ENCODE measurements at regions not wholly inside any gene's neighbourhood (a gene's known extent, or its start where the extent isn't known, plus 50 kb on each side); places are given as distances from the start of the nearest gene placed in this dataset.

GRCh38 chr1:55707196-55707595, 492.0 kb upstream of the USP24 start:
- peaks cover 5% of the 10 kb centered on the region for H3K27me3 Mint-ChIP-seq (ENCODE audit: unreplicated experiment)
- H3K4me3 Mint-ChIP-seq (ENCODE audit: unreplicated experiment) = no peak overlapping the region
- H3K36me3 Mint-ChIP-seq (ENCODE audit: low read depth, unreplicated experiment) = no peaks in the 10 kb centered on the region
- no peak for DNase-seq (ENCODE audit: low spot score)
- H3K27ac Mint-ChIP-seq (ENCODE audit: unreplicated experiment) = no peak overlapping the region
- no peaks in the 10 kb centered on the region for H3K4me1 Mint-ChIP-seq (ENCODE audit: unreplicated experiment)
- no peaks in the 10 kb centered on the region for H3K9me3 Mint-ChIP-seq (ENCODE audit: unreplicated experiment)
- TF ChIP-seq, protein P1, sequence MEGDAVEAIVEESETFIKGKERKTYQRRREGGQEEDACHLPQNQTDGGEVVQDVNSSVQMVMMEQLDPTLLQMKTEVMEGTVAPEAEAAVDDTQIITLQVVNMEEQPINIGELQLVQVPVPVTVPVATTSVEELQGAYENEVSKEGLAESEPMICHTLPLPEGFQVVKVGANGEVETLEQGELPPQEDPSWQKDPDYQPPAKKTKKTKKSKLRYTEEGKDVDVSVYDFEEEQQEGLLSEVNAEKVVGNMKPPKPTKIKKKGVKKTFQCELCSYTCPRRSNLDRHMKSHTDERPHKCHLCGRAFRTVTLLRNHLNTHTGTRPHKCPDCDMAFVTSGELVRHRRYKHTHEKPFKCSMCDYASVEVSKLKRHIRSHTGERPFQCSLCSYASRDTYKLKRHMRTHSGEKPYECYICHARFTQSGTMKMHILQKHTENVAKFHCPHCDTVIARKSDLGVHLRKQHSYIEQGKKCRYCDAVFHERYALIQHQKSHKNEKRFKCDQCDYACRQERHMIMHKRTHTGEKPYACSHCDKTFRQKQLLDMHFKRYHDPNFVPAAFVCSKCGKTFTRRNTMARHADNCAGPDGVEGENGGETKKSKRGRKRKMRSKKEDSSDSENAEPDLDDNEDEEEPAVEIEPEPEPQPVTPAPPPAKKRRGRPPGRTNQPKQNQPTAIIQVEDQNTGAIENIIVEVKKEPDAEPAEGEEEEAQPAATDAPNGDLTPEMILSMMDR (IDR thresholded peaks at IDR 0.05; ENCODE audit: unreplicated experiment) = no peak

DNA sequence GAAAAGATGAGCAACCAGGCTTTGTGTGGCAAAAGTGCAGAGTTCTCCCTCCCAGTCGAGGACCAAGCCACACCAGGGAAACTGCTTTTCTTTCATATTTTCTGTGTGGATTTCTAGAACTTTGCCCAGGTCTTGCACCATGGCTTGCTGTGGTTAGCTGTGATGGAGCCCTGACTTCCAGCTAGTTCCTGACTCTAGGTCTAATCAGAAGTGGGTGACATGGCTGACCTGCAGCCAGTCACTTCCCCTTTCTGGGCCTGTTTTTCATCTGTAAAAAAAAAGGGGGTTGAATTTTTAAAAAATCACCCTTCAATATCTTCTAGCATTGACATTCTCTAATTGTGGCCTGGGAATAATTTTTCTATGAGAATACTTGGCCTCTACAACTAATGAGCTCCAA, 491.2 kb upstream of the USP24 start:
- Mint-ChIP-seq H3K4me3 (ENCODE audit: unreplicated experiment) (no peak overlapping the region), H3K36me3 (ENCODE audit: low read depth, unreplicated experiment) (no peaks in the 10 kb centered on the region), H3K9me3 (ENCODE audit: unreplicated experiment) (no peaks in the 10 kb centered on the region), H3K27me3 (ENCODE audit: unreplicated experiment) (peaks cover 2% of the 10 kb centered on the region), H3K4me1 (ENCODE audit: unreplicated experiment) (no peaks in the 10 kb centered on the region), H3K27ac (ENCODE audit: unreplicated experiment) (no peak overlapping the region)
- TF ChIP-seq, protein P1 (IDR thresholded peaks at IDR 0.05; ENCODE audit: unreplicated experiment) = no peak
- DNase-seq (ENCODE audit: low spot score) = no peak

- Mint-ChIP-seq H3K27me3 (ENCODE audit: unreplicated experiment) (peaks cover 2% of the 10 kb centered on the region), H3K36me3 (ENCODE audit: low read depth, unreplicated experiment) (no peaks in the 10 kb centered on the region), H3K4me1 (ENCODE audit: unreplicated experiment) (no peaks in the 10 kb centered on the region), H3K9me3 (ENCODE audit: unreplicated experiment) (no peaks in the 10 kb centered on the region), H3K27ac (ENCODE audit: unreplicated experiment) (no peak overlapping the region), H3K4me3 (ENCODE audit: unreplicated experiment) (no peak overlapping the region)
- TF ChIP-seq, protein P1 (IDR thresholded peaks at IDR 0.05; ENCODE audit: unreplicated experiment) = no peak
- DNase-seq (ENCODE audit: low spot score) = no peak
Measured at GRCh38 chr1:55703726-55704363, 488.7 kb upstream of the USP24 start.

DNA sequence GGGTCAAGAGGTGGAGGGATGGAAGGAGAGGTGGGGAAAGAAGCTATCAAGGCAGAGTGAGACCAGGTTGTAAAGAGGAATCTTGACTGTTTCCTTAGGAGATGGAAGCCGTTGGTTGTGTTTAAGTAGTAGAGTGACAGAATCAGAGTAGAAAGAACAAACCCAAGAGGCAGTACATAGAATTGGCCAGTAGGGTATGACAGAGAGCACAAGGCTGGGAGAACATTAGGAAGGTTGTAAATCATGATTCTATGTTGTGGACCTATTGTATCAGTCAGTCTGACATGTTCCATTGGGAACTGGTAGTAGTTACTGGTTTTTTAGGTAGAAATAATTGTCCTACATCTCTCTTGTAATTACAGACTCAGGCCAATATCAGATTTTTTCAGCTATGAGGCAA, 486.9 kb upstream of the USP24 start:
- Mint-ChIP-seq H3K27ac (ENCODE audit: unreplicated experiment) (no peak overlapping the region), H3K9me3 (ENCODE audit: unreplicated experiment) (no peaks in the 10 kb centered on the region), H3K4me1 (ENCODE audit: unreplicated experiment) (no peaks in the 10 kb centered on the region), H3K4me3 (ENCODE audit: unreplicated experiment) (no peak overlapping the region), H3K36me3 (ENCODE audit: low read depth, unreplicated experiment) (no peaks in the 10 kb centered on the region), H3K27me3 (ENCODE audit: unreplicated experiment) (peaks cover 2% of the 10 kb centered on the region)
- DNase-seq (ENCODE audit: low spot score) = peak; percentile 46
- TF ChIP-seq, protein P1 (IDR thresholded peaks at IDR 0.05; ENCODE audit: unreplicated experiment) = peak; percentile 71

- peaks cover 2% of the 10 kb centered on the region for H3K27me3 Mint-ChIP-seq (ENCODE audit: unreplicated experiment)
- no peak for DNase-seq (ENCODE audit: low spot score)
- H3K36me3 Mint-ChIP-seq (ENCODE audit: low read depth, unreplicated experiment) = no peaks in the 10 kb centered on the region
- H3K4me3 Mint-ChIP-seq (ENCODE audit: unreplicated experiment) = no peak overlapping the region
- TF ChIP-seq, protein P1 (IDR thresholded peaks at IDR 0.05; ENCODE audit: unreplicated experiment) = no peak
- no peak overlapping the region for H3K27ac Mint-ChIP-seq (ENCODE audit: unreplicated experiment)
- no peaks in the 10 kb centered on the region for H3K4me1 Mint-ChIP-seq (ENCODE audit: unreplicated experiment)
- no peaks in the 10 kb centered on the region for H3K9me3 Mint-ChIP-seq (ENCODE audit: unreplicated experiment)
Measured at GRCh38 chr1:55700359-55701130, 485.4 kb upstream of the USP24 start.

Data from endothelial cell (in vitro differentiated cells).